Activated naive CD8-positive, alpha-beta T cell treated with anti-CD3 and anti-CD28 coated beads for 36 hours (primary cell): ENCODE measurements at regions not wholly inside any gene's neighbourhood (a gene's known extent, or its start where the extent isn't known, plus 50 kb on each side); places are given as distances from the start of the nearest gene placed in this dataset.

Source experiments
- DNase-seq: peaks from one replicate; pipeline ENCODE4 v3.0.0; 2021
- H3K27ac Mint-ChIP-seq: one replicate; pipeline ENCODE4 v1.8.0; 2022; ENCODE audit warnings: mild to moderate bottlenecking, moderate library complexity, mixed read lengths
- H3K27me3 Mint-ChIP-seq: one replicate; pipeline ENCODE4 v1.8.0; 2022; ENCODE audit warnings: mild to moderate bottlenecking, mixed read lengths
- H3K36me3 Mint-ChIP-seq: one replicate; pipeline ENCODE4 v1.8.0; 2021; ENCODE audit warnings: mild to moderate bottlenecking, mixed read lengths
- H3K4me1 Mint-ChIP-seq: one replicate; pipeline ENCODE4 v1.8.0; 2021; ENCODE audit warnings: mixed read lengths
- H3K4me3 Mint-ChIP-seq: one replicate; pipeline ENCODE4 v1.8.0; 2022; ENCODE audit warnings: mild to moderate bottlenecking, moderate library complexity, mixed read lengths
- H3K9me3 Mint-ChIP-seq: one replicate; pipeline ENCODE4 v1.8.0; 2022; ENCODE audit warnings: mixed read lengths

DNA sequence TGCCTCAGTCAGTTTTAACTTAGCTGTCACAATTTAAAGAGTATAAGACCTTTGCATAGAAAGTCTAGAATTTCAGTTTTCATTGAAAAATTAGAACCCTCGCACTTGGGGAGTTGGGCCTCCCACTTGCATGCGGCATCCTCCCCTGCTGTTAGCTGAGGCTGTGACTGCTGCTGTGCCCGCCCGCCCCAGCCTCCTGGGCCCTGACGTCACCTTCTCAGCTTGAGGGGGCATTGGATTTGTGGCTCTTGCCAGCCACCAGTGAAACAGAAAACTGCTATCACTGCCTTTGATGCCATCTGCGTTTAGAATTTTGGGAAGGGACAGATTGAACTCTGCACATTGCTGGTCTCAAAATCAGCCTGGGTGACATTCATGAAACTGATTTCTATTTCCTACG is 108.7 kb downstream of the CTTN start:
- H3K27me3 Mint-ChIP-seq, result peaks cover 6% of the 10 kb centered on the region
- H3K4me3 Mint-ChIP-seq, result no peak overlapping the region
- peaks cover 2% of the 10 kb centered on the region for H3K9me3 Mint-ChIP-seq
- DNase-seq, result no peak
- no peaks in the 10 kb centered on the region for H3K4me1 Mint-ChIP-seq
- H3K27ac Mint-ChIP-seq, result no peak overlapping the region
- no peaks in the 10 kb centered on the region for H3K36me3 Mint-ChIP-seq

DNA sequence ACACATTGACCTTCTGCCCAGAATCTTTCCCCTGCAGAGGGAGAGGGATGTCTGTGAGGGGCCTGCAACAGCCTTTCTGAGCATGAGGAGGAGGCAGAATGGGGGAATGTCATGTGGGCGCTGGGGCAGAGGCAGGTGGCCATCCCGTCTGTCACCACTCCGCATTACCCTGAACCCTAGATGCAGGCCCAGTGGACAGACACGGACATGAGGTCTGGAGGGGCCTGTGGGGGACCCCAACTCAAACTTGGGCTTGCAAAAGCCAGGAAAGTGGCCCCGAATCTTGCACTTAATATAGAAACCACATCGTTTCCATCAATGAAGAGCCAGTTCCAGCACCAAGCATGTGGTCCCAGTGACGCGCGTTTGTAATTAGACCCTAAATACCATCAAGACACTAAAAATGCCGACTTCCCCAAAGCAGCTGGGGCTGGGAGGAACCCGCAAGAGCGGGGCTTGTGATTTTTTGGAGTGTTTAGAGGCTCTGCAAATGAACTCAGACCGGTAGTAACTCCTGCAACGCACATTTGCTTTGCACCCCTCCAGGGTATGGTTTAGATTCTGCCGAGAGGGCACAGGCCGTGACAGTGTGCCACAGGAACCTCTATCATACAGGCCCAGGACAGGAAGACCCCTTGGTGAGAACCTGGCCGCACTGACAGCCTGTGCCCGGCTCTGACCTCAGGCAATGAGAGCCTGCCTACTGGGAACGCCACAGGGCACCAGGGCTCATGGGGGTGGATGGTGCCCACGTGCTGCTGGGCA is 109.3 kb downstream of the CTTN start:
- Mint-ChIP-seq H3K27me3 (peaks cover 6% of the 10 kb centered on the region), H3K4me3 (no peak overlapping the region), H3K27ac (no peak overlapping the region), H3K36me3 (no peaks in the 10 kb centered on the region), H3K9me3 (peaks cover 8% of the 10 kb centered on the region), H3K4me1 (no peaks in the 10 kb centered on the region)
- no peak for DNase-seq

DNA sequence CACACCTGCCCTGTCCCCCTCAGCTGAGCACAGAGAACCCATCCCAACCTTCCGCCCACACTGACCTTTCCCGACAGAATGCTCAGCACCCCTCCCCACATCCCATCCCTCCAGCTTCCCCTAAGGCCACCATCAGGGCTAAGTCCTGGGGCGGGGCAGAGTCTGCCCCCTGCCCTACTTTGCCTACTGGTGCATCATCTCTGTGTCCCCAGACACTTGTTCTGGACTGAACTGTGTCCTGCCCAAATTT is 109.8 kb downstream of the CTTN start:
- H3K36me3 Mint-ChIP-seq, result no peaks in the 10 kb centered on the region
- H3K27me3 Mint-ChIP-seq, result peaks cover 6% of the 10 kb centered on the region
- H3K9me3 Mint-ChIP-seq, result peaks cover 13% of the 10 kb centered on the region
- no peak overlapping the region for H3K4me3 Mint-ChIP-seq
- no peak for DNase-seq
- H3K4me1 Mint-ChIP-seq, result no peaks in the 10 kb centered on the region
- no peak overlapping the region for H3K27ac Mint-ChIP-seq

DNA sequence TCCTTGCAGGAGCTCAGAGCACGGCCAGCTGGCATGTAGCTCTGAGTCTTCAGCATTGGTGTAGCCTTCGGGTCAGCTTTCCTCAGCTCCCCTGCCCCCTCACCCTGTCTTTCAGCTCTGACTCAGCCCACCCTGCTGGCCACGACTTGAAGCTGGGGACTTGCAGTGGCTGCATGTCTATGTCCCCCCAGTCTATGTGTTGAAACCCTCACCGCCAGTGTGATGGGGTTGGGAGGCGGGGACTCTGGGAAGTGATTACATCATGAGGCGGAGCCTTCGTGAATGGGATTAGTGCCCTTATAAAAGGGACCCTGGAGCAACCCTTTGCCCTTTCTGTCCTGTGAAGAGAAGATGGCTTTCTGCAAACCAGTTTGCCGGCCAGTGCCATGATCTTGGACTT is 111.1 kb downstream of the CTTN start:
- no peak overlapping the region for H3K4me3 Mint-ChIP-seq
- H3K27ac Mint-ChIP-seq, result no peak overlapping the region
- no peak for DNase-seq
- H3K9me3 Mint-ChIP-seq, result peaks cover 19% of the 10 kb centered on the region
- H3K27me3 Mint-ChIP-seq, result peaks cover 6% of the 10 kb centered on the region
- H3K36me3 Mint-ChIP-seq, result no peaks in the 10 kb centered on the region
- no peaks in the 10 kb centered on the region for H3K4me1 Mint-ChIP-seq

DNA sequence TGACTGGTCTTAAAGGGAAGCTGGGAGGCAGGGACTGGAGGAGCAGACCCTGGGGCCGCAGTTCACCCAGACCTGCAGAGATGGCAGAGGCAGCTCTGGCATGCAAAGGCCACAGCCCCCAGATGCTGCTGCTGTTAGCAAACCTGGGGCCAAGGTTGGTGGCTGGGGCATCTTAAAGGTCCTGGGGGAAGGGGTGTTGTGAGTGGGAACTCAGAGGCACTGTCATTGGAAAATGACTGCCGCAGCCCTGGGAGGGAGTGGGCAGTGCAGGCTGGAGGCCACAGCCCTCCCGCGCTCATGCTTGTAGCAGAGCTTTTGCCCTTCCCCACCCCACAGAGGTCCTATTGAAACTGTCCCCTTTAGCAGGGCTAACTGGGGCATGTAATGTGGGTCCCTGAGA is 111.8 kb downstream of the CTTN start:
- Mint-ChIP-seq H3K36me3 (no peaks in the 10 kb centered on the region), H3K9me3 (peaks cover 19% of the 10 kb centered on the region), H3K27ac (no peak overlapping the region), H3K27me3 (peaks cover 11% of the 10 kb centered on the region), H3K4me3 (no peak overlapping the region), H3K4me1 (no peaks in the 10 kb centered on the region)
- DNase-seq, result no peak

DNA sequence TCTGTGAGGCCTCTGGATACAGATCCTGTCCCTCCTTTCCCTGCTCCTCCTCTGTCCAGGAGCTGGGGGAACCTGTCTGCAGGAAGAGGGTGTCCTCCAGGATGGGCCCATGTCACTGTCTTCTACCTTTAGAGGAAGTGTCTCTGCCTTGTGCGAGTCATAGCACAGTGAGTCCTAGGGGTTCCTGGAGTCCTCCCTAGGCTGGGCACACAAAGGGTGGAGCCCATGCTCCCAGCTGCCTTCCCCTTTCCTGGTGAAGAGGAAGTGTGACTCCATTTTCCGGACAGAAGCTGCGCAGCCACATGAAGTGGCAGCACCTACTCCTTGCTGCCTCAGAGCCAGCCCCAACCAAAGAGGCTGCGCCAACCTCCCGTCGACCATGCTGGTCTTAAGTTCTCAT is 112.2 kb downstream of the CTTN start:
- Mint-ChIP-seq H3K9me3 (peaks cover 19% of the 10 kb centered on the region), H3K4me3 (no peak overlapping the region), H3K27me3 (peaks cover 11% of the 10 kb centered on the region), H3K4me1 (no peaks in the 10 kb centered on the region), H3K27ac (no peak overlapping the region), H3K36me3 (no peaks in the 10 kb centered on the region)
- DNase-seq, result no peak

DNA sequence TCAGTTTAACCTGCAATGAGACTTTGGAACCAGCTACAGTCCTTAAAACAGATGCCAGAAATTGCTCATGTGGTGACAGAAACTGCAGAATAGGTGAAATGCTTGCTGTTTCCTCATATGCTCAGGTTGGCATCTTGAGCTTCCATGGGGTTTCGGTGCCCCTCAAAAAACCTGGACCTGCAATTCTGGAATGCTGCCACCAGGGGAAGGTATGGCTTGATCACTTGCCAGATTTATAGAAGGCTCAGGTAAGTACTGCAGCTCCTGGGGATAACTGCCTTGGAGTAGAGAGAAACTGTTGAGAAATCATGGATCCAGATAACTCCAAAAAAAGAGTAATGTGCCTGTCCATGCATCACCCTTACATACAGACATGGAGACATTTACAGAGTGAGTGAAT is 113.0 kb downstream of the CTTN start:
- H3K27ac Mint-ChIP-seq, result no peak overlapping the region
- no peaks in the 10 kb centered on the region for H3K36me3 Mint-ChIP-seq
- no peak for DNase-seq
- H3K4me3 Mint-ChIP-seq, result no peak overlapping the region
- peaks cover 11% of the 10 kb centered on the region for H3K27me3 Mint-ChIP-seq
- H3K9me3 Mint-ChIP-seq, result peaks cover 19% of the 10 kb centered on the region
- H3K4me1 Mint-ChIP-seq, result no peaks in the 10 kb centered on the region

DNA sequence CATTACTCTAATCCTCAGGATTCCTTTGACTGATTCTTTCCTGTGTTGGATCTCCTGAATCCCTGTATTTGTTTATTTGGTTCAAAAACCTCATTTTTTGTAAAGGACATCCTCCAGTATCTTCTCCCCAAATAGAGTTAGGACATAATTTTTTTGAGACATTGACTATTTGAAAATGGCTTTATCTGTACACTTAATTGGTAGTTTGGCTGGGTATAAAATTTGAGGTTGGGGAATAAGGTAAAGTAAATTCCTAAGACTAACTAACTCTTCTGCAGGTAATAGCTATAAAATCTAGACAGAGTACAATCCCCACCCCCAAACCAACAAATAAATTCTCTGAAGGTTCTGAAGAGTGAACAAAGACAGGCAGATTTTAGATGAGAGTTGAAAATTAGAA is 114.4 kb downstream of the CTTN start:
- H3K4me3 Mint-ChIP-seq, result no peak overlapping the region
- no peaks in the 10 kb centered on the region for H3K4me1 Mint-ChIP-seq
- DNase-seq, result no peak
- no peak overlapping the region for H3K27ac Mint-ChIP-seq
- H3K36me3 Mint-ChIP-seq, result no peaks in the 10 kb centered on the region
- H3K9me3 Mint-ChIP-seq, result peaks cover 19% of the 10 kb centered on the region
- peaks cover 11% of the 10 kb centered on the region for H3K27me3 Mint-ChIP-seq

DNA sequence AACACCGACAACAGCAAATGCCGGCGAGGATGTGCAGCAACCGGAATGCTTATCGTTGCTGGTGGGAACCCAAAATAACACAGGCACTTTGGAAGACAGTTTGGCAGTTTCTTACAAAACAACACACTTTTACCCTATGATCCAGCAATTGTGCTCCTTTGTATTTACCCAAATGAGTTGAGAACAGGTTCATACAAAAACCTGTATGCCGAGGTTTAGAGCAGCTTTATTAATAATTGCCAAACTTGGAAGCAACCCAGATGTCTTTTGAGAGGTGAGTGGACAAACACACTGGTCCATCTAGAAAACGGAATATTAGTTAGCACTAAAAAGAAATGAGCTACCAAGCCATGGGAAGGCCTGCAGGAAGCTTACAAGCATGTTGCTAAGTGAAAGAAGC is 118.9 kb downstream of the CTTN start:
- Mint-ChIP-seq H3K36me3 (no peaks in the 10 kb centered on the region), H3K27ac (no peak overlapping the region), H3K27me3 (peaks cover 28% of the 10 kb centered on the region), H3K4me1 (no peaks in the 10 kb centered on the region), H3K9me3 (peaks cover 15% of the 10 kb centered on the region), H3K4me3 (no peak overlapping the region)
- no peak for DNase-seq

DNA sequence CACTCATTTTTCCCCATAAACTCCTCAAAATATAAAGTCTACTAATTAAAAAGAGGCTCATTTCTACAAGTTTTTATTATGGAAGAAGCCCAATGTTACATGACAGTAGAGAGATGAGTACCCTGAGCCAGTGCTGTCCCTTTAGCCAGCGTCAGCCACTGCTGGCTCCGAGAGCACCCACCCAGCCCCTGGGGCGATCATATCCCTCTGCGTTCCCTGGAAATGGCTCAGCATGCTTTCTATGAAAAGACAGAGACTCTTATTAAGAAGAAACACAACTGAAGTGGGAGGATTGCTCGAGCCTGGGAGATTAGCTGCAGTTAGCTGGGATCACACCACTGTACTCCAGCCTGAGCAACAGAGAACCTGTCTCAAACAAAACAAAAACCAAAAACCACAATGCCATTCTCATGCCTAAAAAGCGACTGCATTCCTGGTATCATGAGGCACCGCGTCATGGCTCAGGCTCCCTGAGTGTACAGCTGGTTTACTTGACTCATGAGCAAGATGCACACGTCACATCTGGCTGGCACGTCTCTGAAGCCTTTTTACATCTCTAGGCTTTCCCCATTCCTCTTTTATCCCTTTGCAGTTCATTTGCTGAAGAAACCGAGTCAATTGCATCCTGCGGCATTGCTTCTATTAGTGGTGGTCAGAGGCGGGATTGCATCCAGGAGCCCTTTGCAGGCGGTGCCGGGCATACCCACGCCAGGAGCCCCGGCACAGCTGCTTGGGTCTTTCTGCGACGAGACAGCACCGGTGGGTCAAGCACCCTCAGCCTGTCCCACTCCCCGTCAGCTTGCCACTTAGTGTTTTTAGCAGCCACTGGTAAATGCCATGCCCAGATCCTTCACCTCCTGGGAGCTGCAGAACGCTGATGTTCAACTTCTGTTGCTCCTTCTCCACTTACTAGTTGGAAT is 119.9 kb downstream of the CTTN start:
- Mint-ChIP-seq H3K27me3 (peaks cover 34% of the 10 kb centered on the region), H3K36me3 (no peaks in the 10 kb centered on the region), H3K4me3 (no peak overlapping the region), H3K4me1 (no peaks in the 10 kb centered on the region), H3K27ac (no peak overlapping the region), H3K9me3 (peaks cover 5% of the 10 kb centered on the region)
- DNase-seq, result no peak

DNA sequence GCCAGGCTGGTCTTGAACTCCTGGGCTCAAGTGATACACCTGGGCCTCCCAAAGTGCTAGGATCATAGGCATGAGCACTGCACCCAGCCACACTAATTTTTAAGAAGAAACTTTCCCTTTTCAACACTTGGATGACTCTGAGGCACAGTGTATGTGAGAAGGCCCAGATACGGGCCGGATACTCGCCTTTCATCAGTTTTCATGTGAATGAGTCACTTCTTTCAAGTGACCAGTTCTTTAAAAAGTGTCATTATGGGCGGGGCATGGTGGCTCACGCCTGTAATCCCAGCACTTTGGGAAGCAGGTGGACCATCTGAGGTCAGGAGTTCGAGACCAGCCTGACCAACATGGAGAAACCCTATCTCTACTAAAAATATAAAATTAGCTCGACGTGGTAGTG is 120.8 kb downstream of the CTTN start:
- Mint-ChIP-seq H3K9me3 (no peaks in the 10 kb centered on the region), H3K4me3 (no peak overlapping the region), H3K27ac (no peak overlapping the region), H3K36me3 (no peaks in the 10 kb centered on the region), H3K27me3 (peaks cover 38% of the 10 kb centered on the region), H3K4me1 (no peaks in the 10 kb centered on the region)
- DNase-seq, result no peak

DNA sequence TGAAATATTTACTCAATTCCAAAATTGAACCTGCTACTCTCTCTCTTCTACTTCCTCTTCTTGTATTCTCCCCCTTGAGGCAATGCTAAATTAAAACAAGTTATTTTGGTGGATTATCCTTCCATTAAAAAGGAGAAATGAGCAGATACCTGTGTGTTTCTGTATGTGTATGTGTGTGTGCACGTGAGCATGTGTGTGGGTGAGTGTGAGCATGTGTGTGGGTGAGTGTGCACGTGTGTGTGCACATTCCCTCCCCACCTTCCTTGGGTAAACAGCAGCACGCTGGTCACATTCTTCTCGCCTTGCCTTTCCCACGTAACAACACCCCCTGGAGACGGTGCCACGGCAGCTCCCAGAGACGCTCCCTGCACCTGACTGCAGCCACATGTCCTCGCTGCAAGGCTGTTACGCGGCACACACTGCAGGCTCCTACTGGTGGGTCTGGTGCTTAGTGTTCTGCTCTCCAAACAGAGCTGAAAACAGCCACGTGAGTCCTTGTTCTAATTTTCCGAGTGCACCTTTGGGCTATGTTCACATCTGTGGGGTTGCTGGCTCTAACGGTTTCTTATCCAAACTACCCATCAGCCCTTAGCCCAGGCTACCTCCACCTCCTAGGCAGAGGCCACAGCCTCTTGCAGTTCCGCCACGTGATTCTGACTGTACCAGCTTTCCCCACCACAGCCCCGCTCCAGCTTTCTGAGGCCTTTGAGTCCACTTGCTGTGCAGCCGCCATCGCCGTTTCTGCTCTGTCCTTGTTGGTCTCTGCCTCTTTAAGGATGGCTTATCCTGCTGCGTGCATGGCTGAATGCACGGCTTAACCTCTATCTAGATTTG is 123.4 kb downstream of the CTTN start:
- no peak overlapping the region for H3K4me3 Mint-ChIP-seq
- H3K27me3 Mint-ChIP-seq, result peaks cover 40% of the 10 kb centered on the region

DNA sequence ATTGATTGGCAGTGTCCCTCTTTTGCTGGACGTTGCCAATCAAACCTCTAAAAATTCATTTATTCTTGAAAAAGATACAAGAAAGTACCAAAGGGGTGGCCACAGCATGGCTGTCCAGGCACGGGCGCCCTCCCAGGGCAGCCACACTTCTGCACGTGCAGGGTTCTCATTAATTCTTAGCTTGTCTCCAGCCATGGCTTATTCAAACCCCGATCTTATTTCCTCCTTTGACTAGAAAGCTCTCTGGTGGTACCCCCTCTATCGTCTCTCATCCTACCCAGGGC is 123.9 kb downstream of the CTTN start:
- no peaks in the 10 kb centered on the region for H3K36me3 Mint-ChIP-seq
- no peak for DNase-seq
- no peaks in the 10 kb centered on the region for H3K9me3 Mint-ChIP-seq
- H3K27me3 Mint-ChIP-seq, result peaks cover 40% of the 10 kb centered on the region
- no peak overlapping the region for H3K27ac Mint-ChIP-seq
- no peaks in the 10 kb centered on the region for H3K4me1 Mint-ChIP-seq
- no peak overlapping the region for H3K4me3 Mint-ChIP-seq

More for the DNA sequence above, 123.4 kb downstream of the CTTN start:
- no peak for DNase-seq
- Mint-ChIP-seq H3K36me3 (no peaks in the 10 kb centered on the region), H3K27ac (no peak overlapping the region), H3K9me3 (no peaks in the 10 kb centered on the region), H3K4me1 (no peaks in the 10 kb centered on the region)

DNA sequence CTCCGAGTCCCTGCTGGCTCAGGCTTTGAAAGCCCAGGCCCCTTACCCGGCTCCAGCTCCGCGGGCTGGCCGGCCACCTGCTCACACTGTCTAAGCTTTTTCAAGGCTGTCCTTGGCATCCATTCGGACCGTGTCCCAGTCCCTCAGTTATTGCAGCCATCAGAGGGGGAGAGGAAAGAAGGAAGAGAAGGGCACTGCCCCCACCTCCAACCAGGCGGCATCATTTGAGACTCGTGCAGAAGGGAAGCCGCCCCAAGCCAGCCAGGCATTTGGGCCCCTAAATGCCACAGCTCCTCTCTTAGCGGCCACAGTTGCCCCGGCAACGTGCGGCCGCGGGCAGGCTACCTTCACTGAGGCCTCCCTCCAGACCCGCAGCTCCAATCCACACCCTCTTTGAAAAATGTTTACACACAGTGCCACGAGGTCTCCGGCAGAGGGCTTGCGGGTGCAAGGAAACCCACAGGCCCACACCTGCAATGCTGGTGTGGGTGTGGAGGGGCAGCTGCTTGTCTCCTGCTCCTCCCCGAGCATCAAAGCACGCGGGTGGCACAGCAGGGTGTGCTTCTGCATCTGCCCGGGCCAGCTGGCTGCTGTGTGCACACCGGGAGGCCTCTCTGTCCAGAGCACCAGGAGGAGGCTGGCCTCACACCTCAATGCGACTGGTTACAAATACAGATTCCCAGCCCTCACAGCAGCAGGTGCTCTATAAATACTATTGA is 124.4 kb downstream of the CTTN start:
- Mint-ChIP-seq H3K27me3 (peaks cover 40% of the 10 kb centered on the region), H3K4me1 (no peaks in the 10 kb centered on the region), H3K9me3 (no peaks in the 10 kb centered on the region), H3K27ac (no peak overlapping the region), H3K4me3 (no peak overlapping the region), H3K36me3 (no peaks in the 10 kb centered on the region)
- no peak for DNase-seq
